IPS-15b (cell line): ENCODE measurements at regions not wholly inside any gene's neighbourhood (a gene's known extent, or its start where the extent isn't known, plus 50 kb on each side); places are given as distances from the start of the nearest gene placed in this dataset.
"Not testable (repeated sequence)": the region's sequence is repeated elsewhere in the genome, so short reads cannot be mapped to it uniquely, and the experiment has no call there.

Source experiments
- H3K27me3 ChIP-seq: one replicate; pipeline ENCODE4 v1.6.1; 2013; ENCODE audit warnings: low read length; ENCODE audit not compliant: control insufficient read depth, insufficient read depth
- H3K36me3 ChIP-seq: one replicate; pipeline ENCODE4 v1.6.1; 2013; ENCODE audit warnings: low read length; ENCODE audit not compliant: control insufficient read depth, insufficient read depth
- H3K4me1 ChIP-seq: one replicate; pipeline ENCODE4 v1.6.1; 2013; ENCODE audit warnings: mild to moderate bottlenecking, low read length; ENCODE audit not compliant: control insufficient read depth, insufficient read depth
- H3K4me3 ChIP-seq: one replicate; pipeline ENCODE4 v1.5.1; 2013; ENCODE audit warnings: low read depth, low read length
- H3K9ac ChIP-seq: one replicate; pipeline ENCODE4 v1.6.1; 2013; ENCODE audit warnings: low read depth, mild to moderate bottlenecking, low read length
- H3K9me3 ChIP-seq: one replicate; pipeline ENCODE4 v1.6.1; 2013; ENCODE audit warnings: mild to moderate bottlenecking, low read length; ENCODE audit not compliant: control insufficient read depth, insufficient read depth

GRCh38 chrX:40788698-40789097 is 53.4 kb upstream of the MED14 start:
- not testable (repeated sequence) for H3K27me3 ChIP-seq, H3K36me3 ChIP-seq, H3K4me1 ChIP-seq, H3K9me3 ChIP-seq, H3K9ac ChIP-seq, H3K4me3 ChIP-seq

GRCh38 chrX:40792433-40792832 is 57.1 kb upstream of the MED14 start:
- H3K4me3 ChIP-seq: no peak overlapping the region
- no peaks in the 10 kb centered on the region for H3K9me3 ChIP-seq
- H3K36me3 ChIP-seq: no peaks in the 10 kb centered on the region
- H3K27me3 ChIP-seq: no peaks in the 10 kb centered on the region
- no peaks in the 10 kb centered on the region for H3K4me1 ChIP-seq
- no peak overlapping the region for H3K9ac ChIP-seq

- H3K36me3 ChIP-seq, H3K9ac ChIP-seq, H3K4me1 ChIP-seq, H3K4me3 ChIP-seq, H3K9me3 ChIP-seq, H3K27me3 ChIP-seq: not testable (repeated sequence)
These were observed 59.4 kb upstream of the MED14 start for GRCh38 chrX:40794829-40795130.

GRCh38 chrX:40799745-40800144 is 64.4 kb upstream of the MED14 start:
- H3K27me3 ChIP-seq, H3K4me1 ChIP-seq, H3K36me3 ChIP-seq, H3K9me3 ChIP-seq, H3K4me3 ChIP-seq, H3K9ac ChIP-seq: not testable (repeated sequence)

- no peaks in the 10 kb centered on the region for H3K27me3 ChIP-seq
These were observed 70.1 kb upstream of the MED14 start for GRCh38 chrX:40805404-40805803.

GRCh38 chrX:40806513-40807220 is 71.3 kb upstream of the MED14 start:
- Histone ChIP-seq H3K36me3 (no peaks in the 10 kb centered on the region), H3K4me3 (no peak overlapping the region), H3K4me1 (no peaks in the 10 kb centered on the region), H3K9ac (no peak overlapping the region), H3K9me3 (no peaks in the 10 kb centered on the region), H3K27me3 (no peaks in the 10 kb centered on the region)

More at GRCh38 chrX:40805404-40805803, 70.1 kb upstream of the MED14 start:
- no peaks in the 10 kb centered on the region for H3K36me3 ChIP-seq
- H3K4me3 ChIP-seq: no peak overlapping the region
- H3K9me3 ChIP-seq: no peaks in the 10 kb centered on the region
- no peaks in the 10 kb centered on the region for H3K4me1 ChIP-seq
- H3K9ac ChIP-seq: no peak overlapping the region

- no peaks in the 10 kb centered on the region for H3K27me3 ChIP-seq
- H3K4me1 ChIP-seq: no peaks in the 10 kb centered on the region
- no peaks in the 10 kb centered on the region for H3K9me3 ChIP-seq
- no peaks in the 10 kb centered on the region for H3K36me3 ChIP-seq
- H3K9ac ChIP-seq: no peak overlapping the region
- H3K4me3 ChIP-seq: no peak overlapping the region
These were observed 72.0 kb upstream of the MED14 start for GRCh38 chrX:40807384-40807783.

- no peak overlapping the region for H3K9ac ChIP-seq
These were observed 72.9 kb upstream of the MED14 start for GRCh38 chrX:40808203-40808602.

GRCh38 chrX:40809210-40809609 is 73.9 kb upstream of the MED14 start:
- no peaks in the 10 kb centered on the region for H3K36me3 ChIP-seq

More at GRCh38 chrX:40808203-40808602, 72.9 kb upstream of the MED14 start:
- no peak overlapping the region for H3K4me3 ChIP-seq
- no peaks in the 10 kb centered on the region for H3K4me1 ChIP-seq
- no peaks in the 10 kb centered on the region for H3K9me3 ChIP-seq
- H3K27me3 ChIP-seq: no peaks in the 10 kb centered on the region
- H3K36me3 ChIP-seq: no peaks in the 10 kb centered on the region

GRCh38 chrX:40815045-40815444 is 79.7 kb upstream of the MED14 start:
- H3K9ac ChIP-seq, H3K36me3 ChIP-seq, H3K9me3 ChIP-seq, H3K4me3 ChIP-seq, H3K4me1 ChIP-seq, H3K27me3 ChIP-seq: not testable (repeated sequence)

More at GRCh38 chrX:40809210-40809609, 73.9 kb upstream of the MED14 start:
- Histone ChIP-seq H3K4me1 (no peaks in the 10 kb centered on the region), H3K9me3 (no peaks in the 10 kb centered on the region), H3K4me3 (no peak overlapping the region), H3K27me3 (no peaks in the 10 kb centered on the region), H3K9ac (no peak overlapping the region)

GRCh38 chrX:40816906-40817305 is 81.6 kb upstream of the MED14 start:
- Histone ChIP-seq H3K9ac (no peak overlapping the region), H3K36me3 (no peaks in the 10 kb centered on the region), H3K9me3 (no peaks in the 10 kb centered on the region), H3K4me1 (no peaks in the 10 kb centered on the region), H3K27me3 (no peaks in the 10 kb centered on the region), H3K4me3 (no peak overlapping the region)

GRCh38 chrX:40818236-40818635 is 82.9 kb upstream of the MED14 start:
- Histone ChIP-seq H3K4me1 (no peaks in the 10 kb centered on the region), H3K9me3 (no peaks in the 10 kb centered on the region), H3K27me3 (no peaks in the 10 kb centered on the region), H3K36me3 (no peaks in the 10 kb centered on the region), H3K9ac (no peak overlapping the region), H3K4me3 (no peak overlapping the region)
